ENCODE measurements at regions not wholly inside any gene's neighbourhood (a gene's known extent, or its start where the extent isn't known, plus 50 kb on each side); places are given as distances from the start of the nearest gene placed in this dataset.

DNA sequence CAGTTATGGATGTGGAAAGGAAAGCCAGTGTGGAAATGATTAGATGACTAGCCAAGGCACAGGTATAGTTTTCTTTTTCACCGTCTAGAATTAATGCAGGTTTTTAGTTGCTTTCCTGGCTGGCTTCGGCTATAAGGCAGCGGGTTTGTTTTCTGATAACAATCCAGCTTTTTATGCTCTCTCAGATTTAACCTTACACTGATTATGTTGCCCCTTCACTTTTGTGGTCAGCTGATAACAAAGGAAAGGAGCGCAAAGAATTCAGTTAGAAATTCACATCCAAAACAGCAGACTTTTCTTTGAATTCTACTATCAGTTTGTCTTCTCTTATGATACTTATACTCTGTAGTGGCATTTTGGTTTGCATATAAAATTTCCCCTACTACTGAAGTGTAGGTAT lies 94.2 kb upstream of the CENPE start:
- H3K4me3 Mint-ChIP-seq: no peak overlapping the region
- no peaks in the 10 kb centered on the region for H3K79me2 ChIP-seq (ENCODE audit: insufficient read depth, low read length)
- no peak overlapping the region for H2AFZ ChIP-seq (ENCODE audit: insufficient read depth, low read depth, low read length, poor library complexity, severe bottlenecking)
- H3K9me3 ChIP-seq (replicated peaks in 1 of 2; ENCODE audit: control insufficient read depth in 1 of 2, insufficient read depth in 1 of 2, low read length in 2 of 2): no peaks in the 10 kb centered on the region
- TF ChIP-seq, protein P1, sequence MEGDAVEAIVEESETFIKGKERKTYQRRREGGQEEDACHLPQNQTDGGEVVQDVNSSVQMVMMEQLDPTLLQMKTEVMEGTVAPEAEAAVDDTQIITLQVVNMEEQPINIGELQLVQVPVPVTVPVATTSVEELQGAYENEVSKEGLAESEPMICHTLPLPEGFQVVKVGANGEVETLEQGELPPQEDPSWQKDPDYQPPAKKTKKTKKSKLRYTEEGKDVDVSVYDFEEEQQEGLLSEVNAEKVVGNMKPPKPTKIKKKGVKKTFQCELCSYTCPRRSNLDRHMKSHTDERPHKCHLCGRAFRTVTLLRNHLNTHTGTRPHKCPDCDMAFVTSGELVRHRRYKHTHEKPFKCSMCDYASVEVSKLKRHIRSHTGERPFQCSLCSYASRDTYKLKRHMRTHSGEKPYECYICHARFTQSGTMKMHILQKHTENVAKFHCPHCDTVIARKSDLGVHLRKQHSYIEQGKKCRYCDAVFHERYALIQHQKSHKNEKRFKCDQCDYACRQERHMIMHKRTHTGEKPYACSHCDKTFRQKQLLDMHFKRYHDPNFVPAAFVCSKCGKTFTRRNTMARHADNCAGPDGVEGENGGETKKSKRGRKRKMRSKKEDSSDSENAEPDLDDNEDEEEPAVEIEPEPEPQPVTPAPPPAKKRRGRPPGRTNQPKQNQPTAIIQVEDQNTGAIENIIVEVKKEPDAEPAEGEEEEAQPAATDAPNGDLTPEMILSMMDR (IDR thresholded peaks at IDR 0.05): no peak
- H3K4me2 ChIP-seq (replicated peaks; ENCODE audit: extremely low read depth, low read length, poor library complexity, severe bottlenecking): no peak overlapping the region
- H3K9me3 Mint-ChIP-seq: peaks cover 0 to 4% (median 2%) of the 10 kb centered on the region in 7 donors
- H3K4me1 ChIP-seq (ENCODE audit: control insufficient read depth in 1 of 2, insufficient read depth in 2 of 2, low read length in 2 of 2): no peaks in the 10 kb centered on the region
- intact Hi-C loops (cut with micrococcal nuclease): no loop called here
- no peak overlapping the region for H3K9ac ChIP-seq (ENCODE audit: insufficient read depth, low read length, poor library complexity, severe bottlenecking)
- H3K27me3 Mint-ChIP-seq (ENCODE audit: low read depth in 3 of 3): peaks cover 0 to 2% (median 1%) of the 10 kb centered on the region in 3 donors
- H3K27ac Mint-ChIP-seq: no peak overlapping the region
- no peaks in the 10 kb centered on the region for H3K4me1 Mint-ChIP-seq
- H3K27me3 ChIP-seq (ENCODE audit: control insufficient read depth in 2 of 2, insufficient read depth in 2 of 2, low read length in 2 of 2): no peaks in the 10 kb centered on the region
- no peak overlapping the region for H3K4me3 ChIP-seq (replicated peaks in 1 of 3; ENCODE audit: low read depth in 2 of 3, low read length in 3 of 3)
- no peaks in the 10 kb centered on the region for H4K20me1 ChIP-seq (ENCODE audit: insufficient read depth, low read length)
- no peak for DNase-seq
- H3K27ac ChIP-seq (ENCODE audit: low read depth in 1 of 2, low read length in 2 of 2): no peak overlapping the region
- no peaks in the 10 kb centered on the region for H3K36me3 ChIP-seq (replicated peaks in 1 of 2; ENCODE audit: control insufficient read depth in 1 of 2, insufficient read depth in 2 of 2, low read length in 2 of 2)
- H3K36me3 Mint-ChIP-seq: no peaks in the 10 kb centered on the region
- 100% methylated on average over 1 of the region's 4 CpGs for WGBS (ENCODE audit: insufficient coverage)

DNA sequence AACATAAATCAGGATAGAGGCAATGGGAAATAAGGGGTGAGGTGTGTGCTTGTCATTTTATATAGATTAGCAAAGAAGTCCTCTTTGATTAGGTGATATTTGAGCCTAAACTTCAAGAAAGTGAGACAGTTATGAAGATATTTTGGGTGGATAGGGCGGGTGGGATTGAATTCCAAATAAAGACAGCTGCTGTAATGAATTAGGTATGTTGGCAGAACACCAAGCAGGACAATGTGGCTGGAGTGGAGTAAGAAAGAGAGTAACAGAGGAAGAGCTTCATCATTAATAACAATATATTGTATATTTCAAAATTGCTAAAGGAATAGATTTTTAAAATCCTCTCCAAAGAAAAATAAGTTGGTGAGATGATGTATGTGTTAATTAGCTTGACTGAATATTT lies 91.0 kb upstream of the CENPE start:
- Mint-ChIP-seq H3K9me3 (peaks cover 0 to 4% (median 0%) of the 10 kb centered on the region in 7 donors), H3K36me3 (no peaks in the 10 kb centered on the region), H3K27me3 (ENCODE audit: low read depth in 3 of 3) (peaks cover 0 to 2% (median 1%) of the 10 kb centered on the region in 3 donors), H3K27ac (no peak overlapping the region), H3K4me1 (no peaks in the 10 kb centered on the region), H3K4me3 (no peak overlapping the region)
- H3K9me3 ChIP-seq (replicated peaks in 1 of 2; ENCODE audit: control insufficient read depth in 1 of 2, insufficient read depth in 1 of 2, low read length in 2 of 2): no peaks in the 10 kb centered on the region
- H3K36me3 ChIP-seq (replicated peaks in 1 of 2; ENCODE audit: control insufficient read depth in 1 of 2, insufficient read depth in 2 of 2, low read length in 2 of 2): no peaks in the 10 kb centered on the region
- no peak overlapping the region for H3K4me2 ChIP-seq (replicated peaks; ENCODE audit: extremely low read depth, low read length, poor library complexity, severe bottlenecking)
- no peaks in the 10 kb centered on the region for H3K27me3 ChIP-seq (ENCODE audit: control insufficient read depth in 2 of 2, insufficient read depth in 2 of 2, low read length in 2 of 2)
- H3K9ac ChIP-seq (ENCODE audit: insufficient read depth, low read length, poor library complexity, severe bottlenecking): no peak overlapping the region
- no peak for DNase-seq
- H2AFZ ChIP-seq (ENCODE audit: insufficient read depth, low read depth, low read length, poor library complexity, severe bottlenecking): no peak overlapping the region
- intact Hi-C loops (cut with micrococcal nuclease): no loop called here
- no peaks in the 10 kb centered on the region for H4K20me1 ChIP-seq (ENCODE audit: insufficient read depth, low read length)
- no peak overlapping the region for H3K27ac ChIP-seq (ENCODE audit: low read depth in 1 of 2, low read length in 2 of 2)
- TF ChIP-seq, protein P1 (IDR thresholded peaks at IDR 0.05): no peak
- 71% methylated on average over 1 of the region's 1 CpG for WGBS (ENCODE audit: insufficient coverage)
- no peak overlapping the region for H3K4me3 ChIP-seq (replicated peaks in 1 of 3; ENCODE audit: low read depth in 2 of 3, low read length in 3 of 3)
- H3K4me1 ChIP-seq (ENCODE audit: control insufficient read depth in 1 of 2, insufficient read depth in 2 of 2, low read length in 2 of 2): no peaks in the 10 kb centered on the region
- no peaks in the 10 kb centered on the region for H3K79me2 ChIP-seq (ENCODE audit: insufficient read depth, low read length)
